ENCODE measurements at regions not wholly inside any gene's neighbourhood (a gene's known extent, or its start where the extent isn't known, plus 50 kb on each side); places are given as distances from the start of the nearest gene placed in this dataset.
"Not testable (repeated sequence)": the region's sequence is repeated elsewhere in the genome, so short reads cannot be mapped to it uniquely, and the experiment has no call there.

GRCh38 chr7:142561396-142561795 lies 187.9 kb upstream of the PRSS1 start:
- in situ Hi-C loops (cut with MboI; ENCODE audit: low sequenced_read_pairs) (loop anchor here (25.0 kb wide), 1 partner anchor 1326 kb away; no protein-coding TSS in a partner anchor), intact Hi-C loops (cut with micrococcal nuclease) (loop anchor here (5.0 kb wide), 1 partner anchor 821 kb away; the partner anchor contains the start of gene ZYX)
- CTCF ChIA-PET: not testable (repeated sequence)

DNA sequence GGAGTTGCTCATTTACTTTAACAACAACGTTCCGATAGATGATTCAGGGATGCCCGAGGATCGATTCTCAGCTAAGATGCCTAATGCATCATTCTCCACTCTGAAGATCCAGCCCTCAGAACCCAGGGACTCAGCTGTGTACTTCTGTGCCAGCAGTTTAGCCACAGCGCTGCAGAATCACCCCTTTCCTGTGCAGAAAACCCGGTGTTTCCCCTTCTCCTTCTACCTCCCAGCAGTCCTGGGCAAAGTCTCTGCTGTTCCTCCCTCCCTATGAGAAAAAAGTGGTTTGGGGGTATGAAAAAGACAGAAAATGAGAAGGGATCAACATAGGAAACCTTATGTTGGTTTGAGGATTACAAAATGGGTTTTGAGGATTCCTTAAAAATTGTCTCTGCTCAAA lies 188.5 kb upstream of the PRSS1 start:
- ATAC-seq (ENCODE audit: low read depth); POLR2A ChIA-PET (ENCODE audit: unreplicated experiment); H4K20me1 ChIP-seq (ENCODE audit: insufficient read depth, low read length); DNase-seq; H2AFZ ChIP-seq (replicated peaks; ENCODE audit: low read length, poor library complexity); H3K27ac ChIP-seq (ENCODE audit: insufficient read depth, low read length); H3K4me2 ChIP-seq (ENCODE audit: low read depth, low read length); H3K23ac ChIP-seq (ENCODE audit: low read depth, low read length); H3K36me3 ChIP-seq (ENCODE audit: control insufficient read depth, insufficient read depth, low read length); BruUV-seq (replicated peaks); H3K27me3 ChIP-seq (ENCODE audit: control insufficient read depth, insufficient read depth, low read length); H2AK9ac ChIP-seq (replicated peaks; ENCODE audit: low read depth, low read length, poor library complexity); H3K9ac ChIP-seq (ENCODE audit: low read depth, low read length); H3K9me3 ChIP-seq (ENCODE audit: control insufficient read depth, insufficient read depth, low read length); CTCF ChIA-PET; H3K4me3 ChIP-seq (ENCODE audit: insufficient read depth, low read depth, low read length); dilution Hi-C loops (cut with HindIII; ENCODE audit: low sequenced_read_pairs, unreplicated experiment); H3K56ac ChIP-seq (ENCODE audit: extremely low read depth, insufficient read depth, low read length): not testable (repeated sequence)
- H3K9me1 ChIP-seq (ENCODE audit: insufficient read depth, low read length): peaks cover 24% of the 10 kb centered on the region
- no CpG with 5 or more reads among the region's 6 CpGs for WGBS, 2 experiments (ENCODE audit: extremely low coverage in 2 of 2, insufficient read length in 1 of 2)
- peak overlapping the region; percentile 30 to 70 for H4K8ac ChIP-seq (ENCODE audit: low read depth in 2 of 2, low read length in 2 of 2)
- intact Hi-C loops (cut with micrococcal nuclease) (loop anchor here (5.0 kb wide), 1 partner anchor 822 kb away; the partner anchor contains the start of gene ZYX), in situ Hi-C loops (cut with MboI; ENCODE audit: low sequenced_read_pairs) (loop anchor here (25.0 kb wide), 1 partner anchor 1327 kb away; no protein-coding TSS in a partner anchor)
- H2BK120ac ChIP-seq (ENCODE audit: low read depth, low read length): peak overlapping the region; percentile 90
- peak overlapping the region; percentile 63; the same call in 1 of the 2 replicates for H4K91ac ChIP-seq (ENCODE audit: insufficient read depth, low read depth, low read length)
- H2AK5ac ChIP-seq (ENCODE audit: low read depth, low read length): peak overlapping the region; percentile 83
- H4K5ac ChIP-seq (ENCODE audit: low read depth, low read length): peak overlapping the region; percentile 82; the same call in 1 of the 2 replicates
- H3K18ac ChIP-seq (ENCODE audit: low read depth, low read length): peak overlapping the region; percentile 77; the same call in 1 of the 2 replicates
- peak overlapping the region; percentile 84; the same call in 1 of the 2 replicates for H2BK20ac ChIP-seq (ENCODE audit: low read depth, low read length)
- H3K79me1 ChIP-seq (ENCODE audit: low read depth in 1 of 2, low read length in 2 of 2): peaks cover 2 to 22% of the 10 kb centered on the region in 2 experiments; a peak in 3 of 4 replicates
- H2BK15ac ChIP-seq (ENCODE audit: low read depth, low read length): peak overlapping the region; percentile 53; the same call in 1 of the 3 replicates
- peaks cover 26% of the 10 kb centered on the region for H3K4me1 ChIP-seq (ENCODE audit: control insufficient read depth, insufficient read depth, low read length)
- peak overlapping the region; percentile 64 for H3K4ac ChIP-seq (ENCODE audit: low read depth, low read length)
- peak overlapping the region; percentile 46; the same call in 1 of the 2 replicates for H3K14ac ChIP-seq (replicated peaks; ENCODE audit: low read depth, low read length)
- H2BK5ac ChIP-seq (ENCODE audit: low read depth, low read length, poor library complexity, severe bottlenecking): peak overlapping the region; percentile 44

More at GRCh38 chr7:142561396-142561795, 187.9 kb upstream of the PRSS1 start:
- ATAC-seq (ENCODE audit: low read depth); H3K9ac ChIP-seq (ENCODE audit: low read depth, low read length); H4K8ac ChIP-seq (ENCODE audit: low read depth in 2 of 2, low read length in 2 of 2); H4K91ac ChIP-seq (ENCODE audit: insufficient read depth, low read depth, low read length); DNase-seq; H3K36me3 ChIP-seq (ENCODE audit: control insufficient read depth, insufficient read depth, low read length); H4K20me1 ChIP-seq (ENCODE audit: insufficient read depth, low read length); H2AK9ac ChIP-seq (replicated peaks; ENCODE audit: low read depth, low read length, poor library complexity); H3K9me3 ChIP-seq (ENCODE audit: control insufficient read depth, insufficient read depth, low read length); H3K14ac ChIP-seq (replicated peaks; ENCODE audit: low read depth, low read length); H3K23ac ChIP-seq (ENCODE audit: low read depth, low read length); dilution Hi-C loops (cut with HindIII; ENCODE audit: low sequenced_read_pairs, unreplicated experiment); H3K4me2 ChIP-seq (ENCODE audit: low read depth, low read length); H3K18ac ChIP-seq (ENCODE audit: low read depth, low read length); POLR2A ChIA-PET (ENCODE audit: unreplicated experiment); H2AFZ ChIP-seq (replicated peaks; ENCODE audit: low read length, poor library complexity); H3K4me3 ChIP-seq (ENCODE audit: insufficient read depth, low read depth, low read length); H3K27me3 ChIP-seq (ENCODE audit: control insufficient read depth, insufficient read depth, low read length); H3K27ac ChIP-seq (ENCODE audit: insufficient read depth, low read length); BruUV-seq (replicated peaks); H4K5ac ChIP-seq (ENCODE audit: low read depth, low read length); H3K56ac ChIP-seq (ENCODE audit: extremely low read depth, insufficient read depth, low read length): not testable (repeated sequence)
- peaks cover 2 to 26% of the 10 kb centered on the region in 2 experiments; a peak in 3 of 4 replicates for H3K79me1 ChIP-seq (ENCODE audit: low read depth in 1 of 2, low read length in 2 of 2)
- H3K4ac ChIP-seq (ENCODE audit: low read depth, low read length): peak overlapping the region; percentile 87; the same call in 1 of the 2 replicates
- peak overlapping the region; percentile 84; the same call in 1 of the 2 replicates for H2BK20ac ChIP-seq (ENCODE audit: low read depth, low read length)
- 100% methylated on average over 2 of the region's 3 CpGs; no CpG with 5 or more reads in 1 of the 2 experiments for WGBS, 2 experiments (ENCODE audit: extremely low coverage in 2 of 2, insufficient read length in 1 of 2)
- peaks cover 26% of the 10 kb centered on the region for H3K4me1 ChIP-seq (ENCODE audit: control insufficient read depth, insufficient read depth, low read length)
- peak overlapping the region; percentile 86 for H2BK5ac ChIP-seq (ENCODE audit: low read depth, low read length, poor library complexity, severe bottlenecking)
- H2BK15ac ChIP-seq (ENCODE audit: low read depth, low read length): peak overlapping the region; percentile 98; the same call in 1 of the 3 replicates
- H2BK120ac ChIP-seq (ENCODE audit: low read depth, low read length): peak overlapping the region; percentile 86; the same call in 1 of the 2 replicates
- peaks cover 25% of the 10 kb centered on the region for H3K9me1 ChIP-seq (ENCODE audit: insufficient read depth, low read length)
- H2AK5ac ChIP-seq (ENCODE audit: low read depth, low read length): peak overlapping the region; percentile 32; the same call in 1 of the 2 replicates
